Endothelial cell (in vitro differentiated cells): ENCODE measurements at regions not wholly inside any gene's neighbourhood (a gene's known extent, or its start where the extent isn't known, plus 50 kb on each side); places are given as distances from the start of the nearest gene placed in this dataset.

Experiments
- DNase-seq: peaks from one replicate; pipeline ENCODE4 v3.0.0; 2021; ENCODE audit warnings: low spot score
- H3K27ac Mint-ChIP-seq: one replicate; pipeline ENCODE4 v1.8.0; 2021; ENCODE audit warnings: mixed read lengths, inconsistent platforms; ENCODE audit not compliant: unreplicated experiment
- H3K27me3 Mint-ChIP-seq: one replicate; pipeline ENCODE4 v1.8.0; 2021; ENCODE audit warnings: mild to moderate bottlenecking, moderate library complexity, mixed read lengths, inconsistent platforms; ENCODE audit not compliant: unreplicated experiment
- H3K36me3 Mint-ChIP-seq: one replicate; pipeline ENCODE4 v1.8.0; 2021; ENCODE audit warnings: mild to moderate bottlenecking, low read depth, mixed read lengths, inconsistent platforms; ENCODE audit not compliant: unreplicated experiment
- H3K4me1 Mint-ChIP-seq: one replicate; pipeline ENCODE4 v1.8.0; 2021; ENCODE audit warnings: mild to moderate bottlenecking, mixed read lengths, inconsistent platforms; ENCODE audit not compliant: unreplicated experiment
- H3K4me3 Mint-ChIP-seq: one replicate; pipeline ENCODE4 v1.8.0; 2021; ENCODE audit warnings: mild to moderate bottlenecking, mixed read lengths, inconsistent platforms; ENCODE audit not compliant: unreplicated experiment
- H3K9me3 Mint-ChIP-seq: one replicate; pipeline ENCODE4 v1.8.0; 2021; ENCODE audit warnings: mixed read lengths, inconsistent platforms; ENCODE audit not compliant: unreplicated experiment
- CTCF ChIP-seq: fragments of 200-600 bp; sonication (generic); IDR thresholded peaks from one replicate; pipeline ENCODE4 v1.5.0; 2021; ENCODE audit warnings: antibody characterized with exemption; ENCODE audit not compliant: unreplicated experiment

DNA sequence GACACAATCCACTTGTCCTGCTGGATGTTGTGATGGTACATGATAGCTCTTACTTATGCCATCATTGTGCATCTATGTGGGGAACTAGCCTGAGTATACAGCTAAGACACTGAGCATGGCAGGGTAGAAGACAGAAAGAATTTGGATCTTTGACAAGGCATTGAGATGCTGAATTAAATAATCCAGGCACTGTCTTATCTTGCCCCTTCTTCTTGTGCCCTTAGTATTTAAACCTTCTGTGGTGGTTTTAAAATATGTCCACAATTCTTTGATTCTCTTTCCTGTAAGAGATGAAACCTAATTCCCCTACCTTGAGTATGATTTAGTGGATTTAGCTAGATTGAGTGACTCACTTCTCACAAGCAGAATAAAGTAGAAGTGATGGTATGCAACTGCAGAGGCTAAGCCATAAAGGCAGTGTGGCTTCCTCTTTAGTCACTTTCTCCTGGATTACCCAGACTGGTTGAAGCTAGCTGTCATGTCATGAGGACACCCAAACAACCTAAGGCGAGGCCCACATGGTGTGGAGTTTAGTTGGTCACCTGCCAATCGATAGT, 174.0 kb upstream of the NREP start:
- Mint-ChIP-seq H3K36me3 (no peaks in the 10 kb centered on the region), H3K4me1 (peaks cover 3% of the 10 kb centered on the region), H3K9me3 (no peaks in the 10 kb centered on the region), H3K27ac (no peak overlapping the region), H3K27me3 (peaks cover 2% of the 10 kb centered on the region), H3K4me3 (no peak overlapping the region)
- TF ChIP-seq CTCF: no peak
- no peak for DNase-seq

DNA sequence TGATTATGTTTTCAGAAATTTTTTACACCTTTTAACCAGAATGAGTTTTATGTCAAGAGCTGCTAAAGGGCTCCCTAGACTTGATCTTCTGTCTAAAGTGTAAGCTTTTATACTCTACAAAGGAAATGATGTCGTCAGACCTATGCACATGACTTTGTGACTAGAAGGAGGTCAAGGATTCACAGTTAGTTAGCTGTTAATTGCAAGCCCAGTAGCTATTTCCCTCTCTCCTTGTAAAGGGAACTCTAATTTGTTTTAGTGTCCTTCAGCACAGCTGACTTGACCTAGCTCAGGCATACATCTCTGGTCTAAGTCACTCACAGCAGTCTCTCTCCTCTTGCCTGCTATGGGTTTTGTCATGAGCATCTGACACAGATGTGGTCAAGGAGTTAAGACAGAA, 173.5 kb upstream of the NREP start:
- H3K4me3 Mint-ChIP-seq: no peak overlapping the region
- H3K27me3 Mint-ChIP-seq: peaks cover 2% of the 10 kb centered on the region
- no peak for DNase-seq
- H3K9me3 Mint-ChIP-seq: no peaks in the 10 kb centered on the region
- H3K4me1 Mint-ChIP-seq: peaks cover 3% of the 10 kb centered on the region
- no peak overlapping the region for H3K27ac Mint-ChIP-seq
- no peak for TF ChIP-seq CTCF
- H3K36me3 Mint-ChIP-seq: no peaks in the 10 kb centered on the region

- H3K4me1 Mint-ChIP-seq: peaks cover 3% of the 10 kb centered on the region
- no peak overlapping the region for H3K4me3 Mint-ChIP-seq
- no peaks in the 10 kb centered on the region for H3K9me3 Mint-ChIP-seq
- H3K36me3 Mint-ChIP-seq: no peaks in the 10 kb centered on the region
- H3K27ac Mint-ChIP-seq: no peak overlapping the region
- DNase-seq: no peak
- peaks cover 2% of the 10 kb centered on the region for H3K27me3 Mint-ChIP-seq
- TF ChIP-seq CTCF: no peak
These were observed 172.9 kb upstream of the NREP start for GRCh38 chr5:111929867-111930266.

DNA sequence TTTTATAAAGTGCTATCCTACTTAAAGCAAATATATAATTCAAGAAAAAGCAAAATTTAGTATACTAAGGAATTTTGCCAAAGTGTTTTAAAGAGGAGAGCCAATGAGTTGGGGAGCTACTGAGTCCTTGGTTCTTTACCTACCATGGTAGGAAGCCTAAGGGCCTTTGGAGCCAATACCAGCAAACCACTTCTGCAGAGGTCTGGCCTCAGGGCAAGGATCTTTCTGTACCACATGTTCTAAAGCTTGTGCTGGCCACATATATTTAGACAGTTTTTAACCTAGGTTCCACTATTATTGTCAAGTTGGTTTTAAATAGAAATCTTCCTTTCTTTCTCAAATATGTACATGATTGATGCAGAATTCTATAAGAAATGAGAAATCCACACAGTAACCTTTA, 172.3 kb upstream of the NREP start:
- DNase-seq: no peak
- peaks cover 2% of the 10 kb centered on the region for H3K27me3 Mint-ChIP-seq
- H3K27ac Mint-ChIP-seq: no peak overlapping the region
- no peaks in the 10 kb centered on the region for H3K9me3 Mint-ChIP-seq
- H3K4me1 Mint-ChIP-seq: peaks cover 3% of the 10 kb centered on the region
- no peak for TF ChIP-seq CTCF
- no peaks in the 10 kb centered on the region for H3K36me3 Mint-ChIP-seq
- no peak overlapping the region for H3K4me3 Mint-ChIP-seq

DNA sequence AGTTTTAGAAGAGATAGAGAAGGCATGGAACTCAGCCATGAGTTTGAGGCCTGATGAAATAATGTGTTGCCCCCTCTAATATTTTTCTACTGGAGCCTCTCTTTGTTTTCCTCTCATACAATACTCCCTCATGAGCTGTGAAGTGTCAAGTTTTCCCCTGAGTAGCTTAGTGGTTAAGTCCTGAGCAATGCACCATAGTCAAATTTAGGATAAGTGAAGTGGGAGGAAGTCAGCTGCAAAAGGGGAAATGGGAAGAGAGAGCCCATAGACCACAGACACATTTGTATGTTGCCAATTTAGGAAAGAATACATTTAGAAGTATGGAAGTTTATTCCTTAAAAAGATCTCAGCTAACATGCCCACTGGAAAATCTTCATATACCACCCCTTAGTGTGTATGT, 171.5 kb upstream of the NREP start:
- no peaks in the 10 kb centered on the region for H3K9me3 Mint-ChIP-seq
- H3K27ac Mint-ChIP-seq: no peak overlapping the region
- DNase-seq: no peak

More for the DNA sequence above, 171.5 kb upstream of the NREP start:
- no peaks in the 10 kb centered on the region for H3K36me3 Mint-ChIP-seq
- H3K4me3 Mint-ChIP-seq: no peak overlapping the region
- no peaks in the 10 kb centered on the region for H3K27me3 Mint-ChIP-seq
- TF ChIP-seq CTCF: no peak
- peaks cover 3% of the 10 kb centered on the region for H3K4me1 Mint-ChIP-seq
